Memory B cell (primary cell): ENCODE measurements at regions not wholly inside any gene's neighbourhood (a gene's known extent, or its start where the extent isn't known, plus 50 kb on each side); places are given as distances from the start of the nearest gene placed in this dataset.

ENCODE experiments used
- ATAC-seq: fragments of 150-1000 bp; cut with Tn5 transposase; 2 replicates; pipeline ENCODE4 v1.10.0; 2021; ENCODE audit warnings: low read depth, mild to moderate bottlenecking, moderate library complexity
- DNase-seq, 2 donors: peaks; one replicate each; pipeline ENCODE4 v3.0.0; 2022; ENCODE audit warnings: low spot score in 2 of 2
- H3K27ac Mint-ChIP-seq: one replicate; pipeline ENCODE4 v1.8.0; 2022; ENCODE audit warnings: mild to moderate bottlenecking, moderate library complexity, mixed read lengths
- H3K27me3 Mint-ChIP-seq: one replicate; pipeline ENCODE4 v1.8.0; 2022; ENCODE audit warnings: mixed read lengths
- H3K36me3 Mint-ChIP-seq: one replicate; pipeline ENCODE4 v1.8.0; 2022; ENCODE audit warnings: mild to moderate bottlenecking, mixed read lengths
- H3K4me1 Mint-ChIP-seq: one replicate; pipeline ENCODE4 v1.8.0; 2022; ENCODE audit warnings: mixed read lengths
- H3K4me3 Mint-ChIP-seq: one replicate; pipeline ENCODE4 v1.8.0; 2022; ENCODE audit warnings: mild to moderate bottlenecking, moderate library complexity, mixed read lengths
- H3K9me3 Mint-ChIP-seq: one replicate; pipeline ENCODE4 v1.8.0; 2022; ENCODE audit warnings: mixed read lengths

GRCh38 chr5:68352166-68352565 lies 136.6 kb downstream of the PIK3R1 start:
- no peak for ATAC-seq
- Mint-ChIP-seq H3K4me3 (no peak overlapping the region), H3K9me3 (peaks cover 4% of the 10 kb centered on the region), H3K27me3 (peaks cover 1% of the 10 kb centered on the region), H3K36me3 (peaks cover 3% of the 10 kb centered on the region), H3K4me1 (peaks cover 5% of the 10 kb centered on the region), H3K27ac (no peak overlapping the region)
- DNase-seq = no peak

GRCh38 chr5:68353605-68354004 lies 138.0 kb downstream of the PIK3R1 start:
- H3K36me3 Mint-ChIP-seq = no peaks in the 10 kb centered on the region
- no peak for DNase-seq
- no peak overlapping the region for H3K4me3 Mint-ChIP-seq
- H3K4me1 Mint-ChIP-seq = no peaks in the 10 kb centered on the region
- no peaks in the 10 kb centered on the region for H3K9me3 Mint-ChIP-seq
- H3K27me3 Mint-ChIP-seq = peaks cover 1% of the 10 kb centered on the region
- ATAC-seq = no peak
- H3K27ac Mint-ChIP-seq = no peak overlapping the region

GRCh38 chr5:68354315-68354714 lies 138.8 kb downstream of the PIK3R1 start:
- DNase-seq (no peak), ATAC-seq (no peak)
- H3K27me3 Mint-ChIP-seq = peaks cover 1% of the 10 kb centered on the region
- no peaks in the 10 kb centered on the region for H3K9me3 Mint-ChIP-seq
- no peak overlapping the region for H3K27ac Mint-ChIP-seq
- H3K36me3 Mint-ChIP-seq = no peaks in the 10 kb centered on the region
- H3K4me1 Mint-ChIP-seq = no peaks in the 10 kb centered on the region
- H3K4me3 Mint-ChIP-seq = no peak overlapping the region

- Mint-ChIP-seq H3K27ac (no peak overlapping the region), H3K4me3 (no peak overlapping the region), H3K9me3 (no peaks in the 10 kb centered on the region)
Observed at GRCh38 chr5:68356216-68356615, 140.7 kb downstream of the PIK3R1 start.

GRCh38 chr5:68356623-68357022 lies 141.1 kb downstream of the PIK3R1 start:
- H3K4me1 Mint-ChIP-seq = no peaks in the 10 kb centered on the region
- no peaks in the 10 kb centered on the region for H3K9me3 Mint-ChIP-seq
- H3K4me3 Mint-ChIP-seq = no peak overlapping the region
- ATAC-seq (no peak), DNase-seq (no peak)
- H3K36me3 Mint-ChIP-seq = peaks cover 2% of the 10 kb centered on the region
- peaks cover 3% of the 10 kb centered on the region for H3K27me3 Mint-ChIP-seq
- H3K27ac Mint-ChIP-seq = no peak overlapping the region

More at GRCh38 chr5:68356216-68356615, 140.7 kb downstream of the PIK3R1 start:
- H3K4me1 Mint-ChIP-seq = no peaks in the 10 kb centered on the region
- DNase-seq = no peak
- no peak for ATAC-seq
- peaks cover 2% of the 10 kb centered on the region for H3K36me3 Mint-ChIP-seq
- H3K27me3 Mint-ChIP-seq = peaks cover 3% of the 10 kb centered on the region

- no peak overlapping the region for H3K4me3 Mint-ChIP-seq
- H3K27me3 Mint-ChIP-seq = peaks cover 2% of the 10 kb centered on the region
- H3K9me3 Mint-ChIP-seq = no peaks in the 10 kb centered on the region
- DNase-seq (no peak), ATAC-seq (no peak)
- H3K4me1 Mint-ChIP-seq = no peaks in the 10 kb centered on the region
- peaks cover 2% of the 10 kb centered on the region for H3K36me3 Mint-ChIP-seq
- H3K27ac Mint-ChIP-seq = no peak overlapping the region
Observed at GRCh38 chr5:68359699-68360098, 144.1 kb downstream of the PIK3R1 start.

- Mint-ChIP-seq H3K27me3 (peaks cover 2% of the 10 kb centered on the region), H3K27ac (no peak overlapping the region), H3K4me1 (no peaks in the 10 kb centered on the region), H3K9me3 (no peaks in the 10 kb centered on the region), H3K4me3 (no peak overlapping the region), H3K36me3 (peaks cover 2% of the 10 kb centered on the region)
- DNase-seq = no peak
- ATAC-seq = no peak
Observed at GRCh38 chr5:68362331-68362730, 146.8 kb downstream of the PIK3R1 start.

- H3K9me3 Mint-ChIP-seq = no peaks in the 10 kb centered on the region
- DNase-seq (no peak), ATAC-seq (no peak)
- peaks cover 7% of the 10 kb centered on the region for H3K4me1 Mint-ChIP-seq
- no peak overlapping the region for H3K4me3 Mint-ChIP-seq
- no peaks in the 10 kb centered on the region for H3K27me3 Mint-ChIP-seq
- H3K27ac Mint-ChIP-seq = no peak overlapping the region
- H3K36me3 Mint-ChIP-seq = no peaks in the 10 kb centered on the region
Observed at GRCh38 chr5:68365889-68366288, 150.3 kb downstream of the PIK3R1 start.

GRCh38 chr5:68367287-68367686 lies 151.7 kb downstream of the PIK3R1 start:
- Mint-ChIP-seq H3K9me3 (no peaks in the 10 kb centered on the region), H3K36me3 (no peaks in the 10 kb centered on the region), H3K27me3 (peaks cover 2% of the 10 kb centered on the region), H3K27ac (no peak overlapping the region), H3K4me1 (peaks cover 7% of the 10 kb centered on the region), H3K4me3 (no peak overlapping the region)
- no peak for DNase-seq
- no peak for ATAC-seq

- Mint-ChIP-seq H3K27me3 (peaks cover 2% of the 10 kb centered on the region), H3K27ac (no peak overlapping the region), H3K9me3 (no peaks in the 10 kb centered on the region), H3K4me1 (peaks cover 7% of the 10 kb centered on the region), H3K4me3 (no peak overlapping the region), H3K36me3 (no peaks in the 10 kb centered on the region)
- no peak for ATAC-seq
- DNase-seq = no peak
Observed at GRCh38 chr5:68367717-68368116, 152.2 kb downstream of the PIK3R1 start.

- Mint-ChIP-seq H3K4me3 (no peak overlapping the region), H3K36me3 (peaks cover 4% of the 10 kb centered on the region), H3K4me1 (peaks cover 7% of the 10 kb centered on the region), H3K9me3 (peaks cover 1% of the 10 kb centered on the region), H3K27me3 (peaks cover 6% of the 10 kb centered on the region), H3K27ac (no peak overlapping the region)
- no peak for ATAC-seq
- no peak for DNase-seq
Observed at GRCh38 chr5:68368311-68369022, 152.9 kb downstream of the PIK3R1 start.

- Mint-ChIP-seq H3K27ac (no peak overlapping the region), H3K27me3 (peaks cover 6% of the 10 kb centered on the region), H3K4me3 (no peak overlapping the region), H3K4me1 (peaks cover 7% of the 10 kb centered on the region), H3K36me3 (peaks cover 4% of the 10 kb centered on the region), H3K9me3 (peaks cover 1% of the 10 kb centered on the region)
- no peak for DNase-seq
- ATAC-seq = no peak
Observed at GRCh38 chr5:68369023-68369359, 153.4 kb downstream of the PIK3R1 start.

GRCh38 chr5:68369457-68370125 lies 154.0 kb downstream of the PIK3R1 start:
- Mint-ChIP-seq H3K36me3 (peaks cover 4% of the 10 kb centered on the region), H3K27ac (no peak overlapping the region), H3K27me3 (peaks cover 6% of the 10 kb centered on the region), H3K4me3 (no peak overlapping the region), H3K9me3 (peaks cover 1% of the 10 kb centered on the region), H3K4me1 (peaks cover 7% of the 10 kb centered on the region)
- DNase-seq (no peak), ATAC-seq (peak; percentile 80)

GRCh38 chr5:68370196-68370595 lies 154.6 kb downstream of the PIK3R1 start:
- Mint-ChIP-seq H3K27ac (no peak overlapping the region), H3K4me1 (peaks cover 12% of the 10 kb centered on the region), H3K4me3 (no peak overlapping the region), H3K36me3 (peaks cover 4% of the 10 kb centered on the region), H3K9me3 (peaks cover 1% of the 10 kb centered on the region), H3K27me3 (peaks cover 8% of the 10 kb centered on the region)
- no peak for ATAC-seq
- DNase-seq = no peak

GRCh38 chr5:68371607-68372006 lies 156.1 kb downstream of the PIK3R1 start:
- H3K4me3 Mint-ChIP-seq = no peak overlapping the region
- H3K36me3 Mint-ChIP-seq = peaks cover 4% of the 10 kb centered on the region
- H3K27ac Mint-ChIP-seq = no peak overlapping the region
- H3K4me1 Mint-ChIP-seq = peaks cover 16% of the 10 kb centered on the region
- ATAC-seq = no peak
- peaks cover 11% of the 10 kb centered on the region for H3K27me3 Mint-ChIP-seq
- DNase-seq = no peak
- H3K9me3 Mint-ChIP-seq = peaks cover 1% of the 10 kb centered on the region
